Thoracic aorta (tissue), 2 donors: ENCODE measurements at regions not wholly inside any gene's neighbourhood (a gene's known extent, or its start where the extent isn't known, plus 50 kb on each side); places are given as distances from the start of the nearest gene placed in this dataset.

Source experiments
- ATAC-seq: fragments of 150-250 bp; one replicate; pipeline ENCODE4 v1.8.0; 2017; ENCODE audit warnings: low read depth; ENCODE audit not compliant: insufficient number of reproducible peaks, low FRiP score
- DNase-seq: peaks from one replicate; pipeline ENCODE4 v3.0.0-alpha.2; 2020; ENCODE audit warnings: low spot score
- H3K27ac ChIP-seq, 2 donors: fragments of 200-600 bp; sonication (generic); 1 replicate in 1 of 2; 2 replicates in 1 of 2; pipeline ENCODE4 v1.5.1; 2016; ENCODE audit warnings: mild to moderate bottlenecking in 2 of 2, moderate library complexity in 2 of 2
- H3K27me3 ChIP-seq: fragments of 200-600 bp; sonication (generic); replicated peaks from 2 replicates; pipeline ENCODE4 v1.6.0; 2016; ENCODE audit warnings: mild to moderate bottlenecking; ENCODE audit not compliant: insufficient read depth
- H3K36me3 ChIP-seq: fragments of 200-600 bp; sonication (generic); one replicate; pipeline ENCODE4 v1.5.1; 2016
- H3K4me1 ChIP-seq, 2 donors: fragments of 200-600 bp; sonication (generic); 1 replicate in 1 of 2; 2 replicates in 1 of 2; pipeline versions ENCODE4 v1.5.1 to v1.6.0; 2016; ENCODE audit warnings: low read depth in 2 of 2, mild to moderate bottlenecking in 1 of 2; ENCODE audit not compliant: control insufficient read depth in 1 of 2
- H3K4me3 ChIP-seq: fragments of 200-600 bp; sonication (generic); 2 replicates; pipeline ENCODE4 v1.5.1; 2016; ENCODE audit warnings: mild to moderate bottlenecking
- H3K9me3 ChIP-seq: fragments of 200-600 bp; sonication (generic); 2 replicates; pipeline ENCODE4 v1.5.1; 2016
- CTCF ChIP-seq: fragments of 200-600 bp; sonication (generic); IDR thresholded peaks from one replicate; pipeline ENCODE4 v1.5.1; 2019; ENCODE audit warnings: antibody characterized with exemption

- H3K27ac ChIP-seq, result no peak overlapping the region
- no peaks in the 10 kb centered on the region for H3K9me3 ChIP-seq
- DNase-seq (no peak), ATAC-seq (no peak)
- no peaks in the 10 kb centered on the region for H3K27me3 ChIP-seq
- no peak for TF ChIP-seq CTCF
- no peaks in the 10 kb centered on the region for H3K36me3 ChIP-seq
- no peaks in the 10 kb centered on the region for H3K4me1 ChIP-seq
- no peak overlapping the region for H3K4me3 ChIP-seq
Observed at GRCh38 chr21:35127026-35127425, 77.9 kb upstream of the RUNX1 start.

GRCh38 chr21:35120631-35121180, 71.6 kb upstream of the RUNX1 start:
- TF ChIP-seq CTCF, result no peak
- Histone ChIP-seq H3K4me3 (no peak overlapping the region), H3K27me3 (no peaks in the 10 kb centered on the region), H3K27ac (no peak overlapping the region), H3K36me3 (no peaks in the 10 kb centered on the region), H3K9me3 (no peaks in the 10 kb centered on the region), H3K4me1 (no peaks in the 10 kb centered on the region)
- ATAC-seq (no peak), DNase-seq (no peak)

DNA sequence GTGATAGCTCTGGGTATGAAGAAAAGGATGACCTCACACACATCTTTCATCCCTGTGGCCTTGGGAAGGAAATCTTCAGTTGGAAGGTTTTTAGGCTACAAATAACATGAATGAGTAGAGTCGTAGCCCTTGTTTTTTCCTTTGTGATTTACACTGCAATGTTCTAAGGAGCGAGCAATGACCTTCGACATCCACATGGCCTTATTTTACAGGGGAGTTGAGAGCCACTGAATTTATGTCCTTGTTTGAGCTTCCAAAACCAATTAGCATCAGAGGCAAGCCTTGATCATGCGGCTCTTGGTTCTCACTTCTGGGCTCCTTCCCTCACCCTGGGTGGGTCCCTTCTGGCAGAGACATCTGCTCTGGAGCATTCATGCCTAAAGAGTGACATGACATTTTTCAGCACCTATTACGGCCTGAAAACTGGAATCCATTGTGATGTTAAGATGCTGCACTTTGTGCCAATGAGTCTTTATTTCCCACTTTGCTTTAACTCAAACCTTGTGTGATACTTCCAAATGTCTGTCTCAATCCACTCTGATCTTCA, 70.5 kb upstream of the RUNX1 start:
- Histone ChIP-seq H3K9me3 (no peaks in the 10 kb centered on the region), H3K27me3 (no peaks in the 10 kb centered on the region), H3K27ac (no peak overlapping the region), H3K4me1 (no peaks in the 10 kb centered on the region), H3K4me3 (no peak overlapping the region), H3K36me3 (no peaks in the 10 kb centered on the region)
- ATAC-seq, result no peak
- no peak for TF ChIP-seq CTCF
- DNase-seq, result no peak

DNA sequence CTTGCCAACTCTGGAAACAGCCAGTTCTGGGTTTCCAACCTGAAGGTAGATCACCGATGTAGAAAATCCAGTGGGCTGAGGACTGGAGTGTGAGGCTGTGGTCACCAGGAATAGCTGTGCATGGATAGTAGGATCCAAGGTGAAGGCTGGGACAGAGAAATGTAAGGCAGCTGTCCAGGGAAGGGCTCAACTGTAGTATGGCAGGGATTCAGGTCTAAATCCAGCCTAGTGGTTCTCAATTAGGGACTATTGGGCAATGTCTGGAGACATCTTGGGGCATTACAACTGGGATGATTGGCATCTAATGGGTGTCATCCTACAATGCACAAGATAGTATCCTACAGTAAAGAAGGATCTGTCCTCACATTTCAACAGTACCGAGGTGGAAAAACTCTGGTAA, 67.7 kb upstream of the RUNX1 start:
- Histone ChIP-seq H3K27ac (no peak overlapping the region), H3K27me3 (no peaks in the 10 kb centered on the region), H3K36me3 (no peaks in the 10 kb centered on the region), H3K4me1 (no peaks in the 10 kb centered on the region), H3K9me3 (no peaks in the 10 kb centered on the region), H3K4me3 (no peak overlapping the region)
- TF ChIP-seq CTCF, result no peak
- DNase-seq (no peak), ATAC-seq (no peak)

- Histone ChIP-seq H3K27ac (no peak overlapping the region), H3K36me3 (no peaks in the 10 kb centered on the region), H3K4me3 (no peak overlapping the region), H3K9me3 (no peaks in the 10 kb centered on the region), H3K4me1 (no peaks in the 10 kb centered on the region), H3K27me3 (no peaks in the 10 kb centered on the region)
- ATAC-seq, result no peak
- no peak for DNase-seq
- no peak for TF ChIP-seq CTCF
Observed at GRCh38 chr21:35113064-35113463, 64.0 kb upstream of the RUNX1 start.
